Endothelial cell of umbilical vein (primary cell): ENCODE measurements at regions not wholly inside any gene's neighbourhood (a gene's known extent, or its start where the extent isn't known, plus 50 kb on each side); places are given as distances from the start of the nearest gene placed in this dataset.

ENCODE experiments used
- BruUV-seq: library from RNA; stranded (reverse); fragments of 400-500 nt; replicated peaks from 2 replicates; lab custom pipeline; 2021; lab: Mats Ljungman, UMichigan
- CTCF ChIA-PET: fragments of 300-600, 350-600 bp; sonication (Branson Sonifier 250); formaldehyde crosslinking; loops from one replicate; lab custom pipeline; 2021; ENCODE audit warnings: antibody characterized with exemption, inconsistent platforms; lab: Charles Lee
- POLR2A ChIA-PET: fragments of 300-600, 350-600 bp; sonication (Branson Sonifier 250); formaldehyde crosslinking; loops from one replicate; lab custom pipeline; 2021; ENCODE audit warnings: antibody characterized with exemption, inconsistent platforms; lab: Charles Lee
- DNase-seq: peaks from one replicate; pipeline ENCODE4 v3.0.0-alpha.2; 2011; ENCODE audit warnings: low read depth, low spot score
- FAIRE-seq: peaks from 2 replicates; lab custom pipeline; 2011; peaks lifted over from hg19 to GRCh38; lab: Jason Lieb, UNC
- H2AFZ ChIP-seq: 2 replicates; pipeline ENCODE4 v1.6.0; 2012; ENCODE audit warnings: low read depth, low read length, control low read depth, inconsistent platforms
- H3K27ac ChIP-seq: 2 replicates; pipeline ENCODE4 v1.5.1; 2011; ENCODE audit warnings: low read depth, mild to moderate bottlenecking, control low read depth, low read length, moderate library complexity; ENCODE audit not compliant: insufficient read depth
- H3K27me3 ChIP-seq, 2 experiments: 2 replicates each; pipeline versions ENCODE4 v1.6.0 to v1.6.1; 2011; ENCODE audit warnings: low read length in 2 of 2, mixed read lengths in 1 of 2; ENCODE audit not compliant: control insufficient read depth in 2 of 2, insufficient read depth in 2 of 2
- H3K36me3 ChIP-seq, 2 experiments: 2 replicates in 1 of 2; 3 replicates in 1 of 2; pipeline ENCODE4 v1.5.1; 2011; ENCODE audit warnings: low read length in 2 of 2, mild to moderate bottlenecking in 1 of 2, moderate library complexity in 1 of 2; ENCODE audit not compliant: control insufficient read depth in 2 of 2, insufficient read depth in 2 of 2; ENCODE audit errors: extremely low read depth in 1 of 2
- H3K4me1 ChIP-seq: 3 replicates; pipeline ENCODE4 v1.5.1; 2011; ENCODE audit warnings: mild to moderate bottlenecking, low read length; ENCODE audit not compliant: control insufficient read depth, insufficient read depth; ENCODE audit errors: extremely low read depth
- H3K4me2 ChIP-seq: 2 replicates; pipeline ENCODE4 v1.6.1; 2011; ENCODE audit warnings: low read length, control low read depth, mixed read lengths; ENCODE audit not compliant: insufficient read depth
- H3K4me3 ChIP-seq, 3 experiments: fragments of 200-600 bp in 1 of 3; sonication (generic), shearing (Covaris generic) in 1 of 3; replicated peaks in 1 of 3; 2 replicates each; pipeline ENCODE4 v1.5.1; 2011 to 2016; ENCODE audit warnings: control low read depth in 3 of 3, low read length in 3 of 3, mild to moderate bottlenecking in 2 of 3, inconsistent platforms in 1 of 3, low read depth in 1 of 3, moderate library complexity in 1 of 3; ENCODE audit not compliant: insufficient read depth in 1 of 3
- H3K79me2 ChIP-seq: 2 replicates; pipeline ENCODE4 v1.6.0; 2012; ENCODE audit warnings: low read length, inconsistent platforms; ENCODE audit not compliant: control insufficient read depth, insufficient read depth
- H3K9ac ChIP-seq: replicated peaks from 2 replicates; pipeline ENCODE3; 2011; ENCODE audit warnings: low read length, control low read depth; ENCODE audit not compliant: insufficient read depth; ENCODE audit errors: extremely low read depth
- H3K9me1 ChIP-seq: replicated peaks from 3 replicates; pipeline ENCODE4 v1.6.0; 2011; ENCODE audit warnings: mild to moderate bottlenecking, low read length; ENCODE audit not compliant: control insufficient read depth, insufficient read depth; ENCODE audit errors: extremely low read depth
- H3K9me3 ChIP-seq: replicated peaks from 2 replicates; pipeline ENCODE4 v1.5.1; 2012; ENCODE audit warnings: low read length, inconsistent platforms; ENCODE audit not compliant: control insufficient read depth, insufficient read depth
- H4K20me1 ChIP-seq: replicated peaks from 2 replicates; pipeline ENCODE3; 2011; ENCODE audit warnings: mild to moderate bottlenecking, low read length; ENCODE audit not compliant: control insufficient read depth, insufficient read depth; ENCODE audit errors: extremely low read depth
- EZH2 ChIP-seq: IDR thresholded peaks from 2 replicates; pipeline ENCODE4 v1.6.1; 2012; ENCODE audit warnings: borderline replicate concordance, low read depth, mild to moderate bottlenecking, moderate library complexity, low read length, inconsistent platforms; ENCODE audit not compliant: severe bottlenecking
- FOS ChIP-seq: IDR thresholded peaks from 2 replicates; pipeline ENCODE4 v1.6.1; 2011; ENCODE audit warnings: mild to moderate bottlenecking, low read length, moderate library complexity, borderline replicate concordance; ENCODE audit not compliant: insufficient read depth
- GATA2 ChIP-seq: IDR thresholded peaks from 2 replicates; pipeline ENCODE4 v1.7.0; 2011; ENCODE audit warnings: low read depth, mild to moderate bottlenecking, moderate library complexity, mixed read lengths, low read length; ENCODE audit not compliant: insufficient read length, insufficient read depth
- JUN ChIP-seq: IDR thresholded peaks from 2 replicates; pipeline ENCODE4 v1.6.1; 2011; ENCODE audit warnings: borderline replicate concordance, low read depth; ENCODE audit not compliant: insufficient read length, insufficient read depth
- MYC ChIP-seq: IDR thresholded peaks from one replicate; pipeline ENCODE4 v1.6.1; 2011; ENCODE audit warnings: mild to moderate bottlenecking, low read depth, low read length
- POLR2A ChIP-seq: IDR thresholded peaks from 2 replicates; pipeline ENCODE4 v1.6.1; 2012; ENCODE audit warnings: low read depth, mild to moderate bottlenecking, control low read depth, low read length
- POLR2AphosphoS5 ChIP-seq: IDR thresholded peaks from 2 replicates; pipeline ENCODE4 v1.6.1; 2012; ENCODE audit warnings: low read depth, mild to moderate bottlenecking, control low read depth, low read length, moderate library complexity; ENCODE audit not compliant: insufficient read depth
- dilution Hi-C: fragments of 300-500 bp; cut with MboI; formaldehyde crosslinking; loops from one replicate; pipeline ENCODE4 v1.15.0; 2019; ENCODE audit warnings: low sequenced_read_pairs; ENCODE audit not compliant: extremely low pct_ligation_motif_present
- intact Hi-C: fragments of 100-400 bp; cut with micrococcal nuclease; formaldehyde crosslinking; loops from one replicate; pipeline ENCODE4 v1.10.0; 2022
- TF ChIP-seq, protein P1 (sequence below), 2 donors: IDR thresholded peaks; 1 replicate in 1 of 2; 2 replicates in 1 of 2; pipeline ENCODE4 v1.5.1; 2011; ENCODE audit warnings: low read length in 2 of 2, mild to moderate bottlenecking in 2 of 2, moderate library complexity in 2 of 2, control low read depth in 1 of 2, inconsistent platforms in 1 of 2, low read depth in 1 of 2; ENCODE audit not compliant: insufficient read depth in 1 of 2; ENCODE audit errors: extremely low read depth in 1 of 2
- TF ChIP-seq, protein P2 (sequence below): IDR thresholded peaks from 2 replicates; pipeline ENCODE4 v1.6.1; 2011; ENCODE audit not compliant: insufficient read depth, insufficient read length

DNA sequence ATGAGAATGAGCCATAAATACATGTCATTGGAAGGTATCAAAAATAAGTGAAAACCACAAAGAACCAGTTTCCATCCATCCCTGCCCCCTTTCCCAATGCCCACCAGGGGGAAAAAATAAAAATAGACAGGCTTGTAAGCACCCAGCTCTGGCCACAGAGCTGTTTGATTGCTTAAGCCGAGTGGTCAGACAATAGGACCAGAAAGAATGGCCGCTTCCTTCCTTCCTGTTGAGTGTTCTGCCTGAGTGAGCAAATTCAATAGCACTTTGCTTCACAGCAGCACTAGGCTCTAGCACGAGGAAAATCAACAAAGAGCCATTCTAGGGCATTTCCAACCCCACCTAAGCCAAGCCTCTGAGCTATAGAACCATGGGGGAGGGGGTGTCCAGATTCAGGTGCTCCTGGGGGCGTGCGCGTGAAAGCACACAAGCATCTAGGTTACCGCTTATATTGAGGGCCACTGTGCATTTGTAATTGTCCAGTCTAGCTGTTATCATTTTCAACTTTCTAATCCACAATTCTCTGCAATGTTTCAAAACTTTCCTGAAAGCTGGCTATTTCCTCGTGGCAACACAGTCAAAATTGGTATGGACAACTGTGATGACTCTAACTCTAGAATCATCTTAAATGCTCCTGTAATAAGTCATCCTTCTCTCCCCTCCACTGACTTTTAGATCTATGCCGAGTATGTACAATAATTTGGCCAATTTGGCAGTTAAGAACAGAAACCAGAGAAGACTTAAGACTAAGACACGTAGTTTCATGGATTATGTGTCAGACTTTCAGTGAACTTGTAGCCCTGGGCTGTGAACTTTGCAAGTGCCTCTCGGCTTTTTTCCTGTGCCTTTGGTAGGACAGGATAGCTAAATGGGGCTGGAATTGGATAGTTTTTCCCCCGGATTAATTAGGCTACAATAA, 64.3 kb downstream of the SPRY2 start:
- FAIRE-seq (peak; percentile 99), DNase-seq (peak; percentile 79)
- no peaks in the 10 kb centered on the region for H3K9me3 ChIP-seq
- no peak overlapping the region for H3K4me3 ChIP-seq
- TF ChIP-seq GATA2 = no peak
- TF ChIP-seq POLR2AphosphoS5 = peak; percentile 32
- no peak for TF ChIP-seq POLR2A
- TF ChIP-seq, protein P1, sequence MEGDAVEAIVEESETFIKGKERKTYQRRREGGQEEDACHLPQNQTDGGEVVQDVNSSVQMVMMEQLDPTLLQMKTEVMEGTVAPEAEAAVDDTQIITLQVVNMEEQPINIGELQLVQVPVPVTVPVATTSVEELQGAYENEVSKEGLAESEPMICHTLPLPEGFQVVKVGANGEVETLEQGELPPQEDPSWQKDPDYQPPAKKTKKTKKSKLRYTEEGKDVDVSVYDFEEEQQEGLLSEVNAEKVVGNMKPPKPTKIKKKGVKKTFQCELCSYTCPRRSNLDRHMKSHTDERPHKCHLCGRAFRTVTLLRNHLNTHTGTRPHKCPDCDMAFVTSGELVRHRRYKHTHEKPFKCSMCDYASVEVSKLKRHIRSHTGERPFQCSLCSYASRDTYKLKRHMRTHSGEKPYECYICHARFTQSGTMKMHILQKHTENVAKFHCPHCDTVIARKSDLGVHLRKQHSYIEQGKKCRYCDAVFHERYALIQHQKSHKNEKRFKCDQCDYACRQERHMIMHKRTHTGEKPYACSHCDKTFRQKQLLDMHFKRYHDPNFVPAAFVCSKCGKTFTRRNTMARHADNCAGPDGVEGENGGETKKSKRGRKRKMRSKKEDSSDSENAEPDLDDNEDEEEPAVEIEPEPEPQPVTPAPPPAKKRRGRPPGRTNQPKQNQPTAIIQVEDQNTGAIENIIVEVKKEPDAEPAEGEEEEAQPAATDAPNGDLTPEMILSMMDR (IDR thresholded peaks at IDR 0.05; ENCODE audit: extremely low read depth in 1 of 2, insufficient read depth in 1 of 2, low read depth in 1 of 2, low read length in 2 of 2) = peak in 1 of 2 donors; percentile 14
- TF ChIP-seq EZH2 = no peak
- peak; percentile 26 for TF ChIP-seq JUN
- peak; percentile 51 for TF ChIP-seq FOS
- TF ChIP-seq, protein P2, sequence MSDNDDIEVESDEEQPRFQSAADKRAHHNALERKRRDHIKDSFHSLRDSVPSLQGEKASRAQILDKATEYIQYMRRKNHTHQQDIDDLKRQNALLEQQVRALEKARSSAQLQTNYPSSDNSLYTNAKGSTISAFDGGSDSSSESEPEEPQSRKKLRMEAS = no peak
- TF ChIP-seq MYC = no peak
- H3K27ac ChIP-seq = peak overlapping the region; percentile 48
- H3K79me2 ChIP-seq = no peaks in the 10 kb centered on the region
- peak overlapping the region; percentile 40 for H3K4me2 ChIP-seq
- peak overlapping the region; percentile 55 for H2AFZ ChIP-seq
- BruUV-seq = no TSS peak
- dilution Hi-C loops (no loop called here), intact Hi-C loops (loop anchor here (1.0 to 5.0 kb wide), 4 partner anchors 40 to 340 kb away; no protein-coding TSS in a partner anchor)
- H3K27me3 ChIP-seq = no peaks in the 10 kb centered on the region
- H3K9ac ChIP-seq = no peak overlapping the region
- H3K9me1 ChIP-seq = no peaks in the 10 kb centered on the region
- CTCF ChIA-PET = interaction anchor here (0.7 to 1.2 kb wide), 5 partner anchors 24 to 741 kb away, joined by 3 to 4 read pairs (median 4); no protein-coding TSS in a partner anchor
- H3K36me3 ChIP-seq = no peaks in the 10 kb centered on the region
- H4K20me1 ChIP-seq = no peaks in the 10 kb centered on the region
- POLR2A ChIA-PET = interaction anchor here (0.6 to 1.6 kb wide), 2 partner anchors 64 to 762 kb away, joined by 3 to 4 read pairs; partner anchors contain the start of gene SPRY2
- peaks cover 12% of the 10 kb centered on the region for H3K4me1 ChIP-seq
